ENCODE measurements at regions not wholly inside any gene's neighbourhood (a gene's known extent, or its start where the extent isn't known, plus 50 kb on each side); places are given as distances from the start of the nearest gene placed in this dataset.

DNA sequence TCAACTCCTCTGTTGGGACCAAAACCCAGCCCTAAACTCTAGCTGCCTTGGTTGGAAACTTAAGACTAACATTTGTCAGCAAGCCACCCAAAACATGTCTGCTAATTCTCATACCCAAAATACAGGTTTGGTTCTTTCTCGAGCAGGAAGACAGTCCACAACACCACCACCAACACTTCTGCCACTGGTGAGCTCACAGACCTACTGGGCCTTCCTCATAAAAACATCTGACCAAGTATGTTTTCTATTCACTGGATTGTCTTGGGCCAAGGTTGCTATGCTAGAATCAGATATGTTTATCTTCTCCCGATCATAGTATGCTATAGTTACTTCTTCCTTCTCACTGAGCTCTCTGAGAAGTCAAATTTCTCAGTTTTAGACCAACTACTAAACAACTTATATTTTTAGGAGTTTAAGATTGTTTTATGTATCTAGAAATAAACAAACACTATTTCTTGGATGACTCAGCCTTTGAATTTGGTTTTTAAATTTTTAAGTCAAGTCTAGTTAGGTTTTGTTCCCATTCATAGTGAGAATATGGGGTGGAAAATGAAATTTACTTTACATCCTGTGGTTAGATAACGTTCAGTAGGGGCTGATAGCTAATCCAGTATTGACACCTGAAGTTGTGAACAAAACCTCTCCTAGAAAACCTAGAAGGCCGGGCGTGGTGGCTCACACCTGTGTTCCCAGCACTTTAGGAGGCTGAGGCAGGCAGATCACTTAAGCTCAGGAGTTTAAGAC lies 360.5 kb downstream of the RSL24D1 start:
- H3K4me3 ChIP-seq (ENCODE audit: low read length) = no peak overlapping the region
- DNase-seq (ENCODE audit: low read depth) = no peak
- TF ChIP-seq CTCF (IDR thresholded peaks at IDR 0.05; ENCODE audit: insufficient read depth, low read depth, low read length, missing control alignments) = no peak

- no peak overlapping the region for H3K4me3 ChIP-seq (ENCODE audit: low read length)
- no peak for DNase-seq (ENCODE audit: low read depth)
- TF ChIP-seq CTCF (IDR thresholded peaks at IDR 0.05; ENCODE audit: insufficient read depth, low read depth, low read length, missing control alignments) = no peak
Observed at GRCh38 chr15:54829821-54830220, 366.9 kb downstream of the RSL24D1 start.

DNA sequence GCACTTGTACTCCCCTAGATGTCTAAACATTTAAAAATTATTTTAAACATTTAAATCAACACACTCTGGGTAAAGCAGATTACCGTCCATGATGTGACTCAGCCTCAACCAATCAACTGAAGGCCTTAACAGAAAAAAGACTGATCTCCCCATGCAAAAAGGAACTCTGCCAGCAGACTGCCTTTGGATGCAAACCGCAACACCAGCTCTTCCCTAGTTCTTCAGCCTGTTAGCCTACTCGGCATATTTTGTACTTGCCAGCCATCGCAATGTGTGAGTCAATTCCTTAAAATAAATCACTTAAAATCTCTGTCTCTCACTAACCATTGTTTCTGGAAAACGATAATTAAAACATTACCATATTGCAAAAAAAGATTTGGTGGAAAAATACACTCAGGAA lies 375.9 kb downstream of the RSL24D1 start:
- TF ChIP-seq CTCF (IDR thresholded peaks at IDR 0.05; ENCODE audit: insufficient read depth, low read depth, low read length, missing control alignments) = no peak
- no peak overlapping the region for H3K4me3 ChIP-seq (ENCODE audit: low read length)
- no peak for DNase-seq (ENCODE audit: low read depth)

- H3K4me3 ChIP-seq (ENCODE audit: low read length) = no peak overlapping the region
- no peak for TF ChIP-seq CTCF (IDR thresholded peaks at IDR 0.05; ENCODE audit: insufficient read depth, low read depth, low read length, missing control alignments)
- no peak for DNase-seq (ENCODE audit: low read depth)
Observed at GRCh38 chr15:54820098-54820497, 376.6 kb downstream of the RSL24D1 start.

- TF ChIP-seq CTCF (IDR thresholded peaks at IDR 0.05; ENCODE audit: insufficient read depth, low read depth, low read length, missing control alignments) = no peak
- no peak for DNase-seq (ENCODE audit: low read depth)
- no peak overlapping the region for H3K4me3 ChIP-seq (ENCODE audit: low read length)
Observed at GRCh38 chr15:54816401-54816800, 380.3 kb downstream of the RSL24D1 start.

- DNase-seq (ENCODE audit: low read depth) = no peak
- no peak for TF ChIP-seq CTCF (IDR thresholded peaks at IDR 0.05; ENCODE audit: insufficient read depth, low read depth, low read length, missing control alignments)
- H3K4me3 ChIP-seq (ENCODE audit: low read length) = no peak overlapping the region
Observed at GRCh38 chr15:54815556-54815955, 381.2 kb downstream of the RSL24D1 start.

DNA sequence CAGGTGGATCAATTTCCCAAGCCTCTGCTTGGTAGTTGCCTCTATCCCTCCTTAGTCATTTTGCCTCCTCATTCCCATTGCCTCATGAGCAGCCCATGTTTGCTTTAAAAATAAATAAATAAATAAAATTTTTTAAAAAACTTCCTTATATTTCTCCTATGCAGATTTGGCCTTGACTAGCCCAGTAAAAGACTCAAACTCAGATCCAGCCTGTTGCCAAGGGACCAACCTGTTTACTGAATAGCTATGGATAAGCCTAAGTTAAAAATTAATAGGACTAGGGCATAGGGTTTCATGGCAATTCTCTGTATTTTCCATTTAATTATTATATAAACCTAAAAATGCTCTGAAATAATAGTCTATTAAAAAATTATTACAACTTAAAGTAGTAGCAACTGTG lies 384.4 kb downstream of the RSL24D1 start:
- H3K4me3 ChIP-seq (ENCODE audit: low read length) = no peak overlapping the region
- TF ChIP-seq CTCF (IDR thresholded peaks at IDR 0.05; ENCODE audit: insufficient read depth, low read depth, low read length, missing control alignments) = no peak
- DNase-seq (ENCODE audit: low read depth) = no peak

Data from epithelial cell of esophagus (primary cell).